Testis (tissue), 2 donors: ENCODE measurements at regions not wholly inside any gene's neighbourhood (a gene's known extent, or its start where the extent isn't known, plus 50 kb on each side); places are given as distances from the start of the nearest gene placed in this dataset.

Source experiments
- DNase-seq: peaks from one replicate; pipeline ENCODE4 v3.0.0-alpha.2; 2019
- H3K27ac ChIP-seq, 2 donors: fragments of 200-600 bp; sonication (generic); one replicate each; pipeline ENCODE4 v1.5.1; 2019
- H3K27me3 ChIP-seq: fragments of 200-600 bp; sonication (generic); one replicate; pipeline ENCODE4 v1.5.1; 2019
- H3K36me3 ChIP-seq: fragments of 200-600 bp; sonication (generic); one replicate; pipeline ENCODE4 v1.5.1; 2017; ENCODE audit warnings: low read depth; ENCODE audit errors: missing control alignments
- H3K4me1 ChIP-seq: fragments of 200-600 bp; sonication (generic); one replicate; pipeline ENCODE4 v1.5.1; 2019
- H3K4me3 ChIP-seq, 2 donors: fragments of 200-600 bp; sonication (generic); one replicate each; pipeline ENCODE4 v1.5.1; 2017 to 2019
- H3K9me3 ChIP-seq: fragments of 200-600 bp; sonication (generic); one replicate; pipeline ENCODE4 v1.5.1; 2017
- CTCF ChIP-seq, 3 experiments: fragments of 450-650 bp in 2 of 3; fragments of 200-600 bp in 1 of 3; sonication (generic) in 1 of 3; IDR thresholded peaks; one replicate each; pipeline ENCODE4 v1.5.1; 2016 to 2019; ENCODE audit warnings: antibody characterized with exemption in 3 of 3, mild to moderate bottlenecking in 2 of 3, moderate library complexity in 1 of 3
- POLR2A ChIP-seq: fragments of 450-650 bp; IDR thresholded peaks from one replicate; pipeline ENCODE4 v1.6.1; 2017; ENCODE audit warnings: antibody characterized with exemption, mild to moderate bottlenecking, moderate library complexity
- WGBS, 2 donors: methylation state at CpG; one replicate each; pipeline ENCODE4 v1.1.5; 2018; 5-methylcytosine and 5-hydroxymethylcytosine counted together
- intact Hi-C: fragments of 100-400 bp; cut with DNase I; formaldehyde crosslinking; loops from one replicate; pipeline ENCODE4 v1.15.1; 2023; ENCODE audit warnings: low total_unique reads

DNA sequence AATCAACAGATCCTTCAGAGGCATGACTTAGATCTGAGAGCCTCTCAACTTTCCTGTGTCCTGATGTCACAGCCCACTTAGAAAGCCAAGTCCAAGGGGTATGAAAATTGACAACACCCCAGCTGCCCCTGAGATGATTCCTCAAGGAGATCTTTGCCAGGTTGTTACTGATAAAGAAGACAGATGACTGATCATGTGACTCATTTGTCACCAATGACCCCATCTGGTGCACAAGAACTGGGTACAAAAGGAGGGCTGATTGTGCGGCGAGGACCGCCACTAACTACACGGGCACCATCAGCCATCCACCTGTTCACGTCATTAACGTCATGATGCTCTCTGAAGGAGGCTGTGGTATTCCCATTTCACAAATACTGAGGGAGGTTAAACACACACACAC lies 583.2 kb upstream of the KLF4 start:
- Histone ChIP-seq H3K27me3 (no peaks in the 10 kb centered on the region), H3K36me3 (no peaks in the 10 kb centered on the region), H3K27ac (no peak overlapping the region), H3K4me1 (no peaks in the 10 kb centered on the region), H3K9me3 (no peaks in the 10 kb centered on the region), H3K4me3 (no peak overlapping the region)
- intact Hi-C loops, result no loop called here
- DNase-seq, result no peak
- 93 to 96% methylated on average over 5 to 6 of the region's 6 CpGs for WGBS, 2 donors
- no peak for TF ChIP-seq CTCF (IDR thresholded peaks at IDR 0.05)
- no peak for TF ChIP-seq POLR2A

DNA sequence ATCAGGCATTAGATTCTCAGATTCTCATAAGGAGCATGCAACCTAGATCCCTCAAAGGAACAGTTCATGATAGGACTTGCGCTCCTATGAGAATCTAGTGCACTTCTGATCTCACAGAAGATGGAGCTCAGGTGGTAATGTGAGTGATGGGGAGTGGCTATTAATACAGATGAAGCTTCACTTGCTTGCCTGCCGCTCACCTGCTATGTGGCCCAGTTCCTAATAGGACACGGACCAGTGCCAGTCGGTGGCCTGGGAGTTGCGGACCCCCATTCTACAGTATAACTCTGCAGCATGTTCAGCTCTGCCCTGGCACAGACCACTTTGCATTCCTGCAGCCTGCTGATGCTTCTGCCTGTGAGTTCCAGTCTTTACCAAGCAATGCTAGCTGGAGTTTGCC lies 581.3 kb upstream of the KLF4 start:
- intact Hi-C loops, result no loop called here
- no peaks in the 10 kb centered on the region for H3K36me3 ChIP-seq
- H3K9me3 ChIP-seq, result no peaks in the 10 kb centered on the region
- H3K4me3 ChIP-seq, result no peak overlapping the region
- no peaks in the 10 kb centered on the region for H3K27me3 ChIP-seq
- H3K4me1 ChIP-seq, result no peaks in the 10 kb centered on the region
- no peak for DNase-seq
- no peak overlapping the region for H3K27ac ChIP-seq
- 91 to 100% methylated on average over 2 to 5 of the region's 5 CpGs for WGBS, 2 donors
- TF ChIP-seq CTCF (IDR thresholded peaks at IDR 0.05) (no peak), POLR2A (no peak)

DNA sequence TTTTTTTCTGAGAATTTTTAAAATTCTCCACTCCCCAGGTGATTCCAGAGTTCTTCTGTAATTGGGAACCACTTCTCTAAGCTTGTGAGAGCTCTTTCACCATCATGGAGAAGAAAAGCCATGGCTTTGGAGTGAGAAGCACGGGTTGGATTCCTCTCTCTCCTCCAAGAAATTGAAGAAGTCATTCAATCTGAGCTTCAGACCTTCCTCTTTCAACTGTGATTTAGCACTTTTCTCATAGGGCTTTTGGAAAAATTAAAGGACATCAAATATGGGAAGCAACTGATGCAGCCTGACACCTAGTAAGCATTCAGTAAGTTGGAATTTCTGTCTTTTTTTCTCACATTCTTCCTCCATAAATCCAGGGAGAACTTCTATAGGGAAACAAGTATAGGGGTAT lies 580.4 kb upstream of the KLF4 start:
- H3K36me3 ChIP-seq, result no peaks in the 10 kb centered on the region
- H3K9me3 ChIP-seq, result no peaks in the 10 kb centered on the region
- 89 to 97% methylated on average over 1 of the region's 1 CpG for WGBS, 2 donors
- no peak overlapping the region for H3K27ac ChIP-seq
- H3K4me3 ChIP-seq, result no peak overlapping the region
- H3K4me1 ChIP-seq, result no peaks in the 10 kb centered on the region
- TF ChIP-seq POLR2A, result no peak
- no peak for TF ChIP-seq CTCF (IDR thresholded peaks at IDR 0.05)
- intact Hi-C loops, result no loop called here
- DNase-seq, result no peak
- no peaks in the 10 kb centered on the region for H3K27me3 ChIP-seq

DNA sequence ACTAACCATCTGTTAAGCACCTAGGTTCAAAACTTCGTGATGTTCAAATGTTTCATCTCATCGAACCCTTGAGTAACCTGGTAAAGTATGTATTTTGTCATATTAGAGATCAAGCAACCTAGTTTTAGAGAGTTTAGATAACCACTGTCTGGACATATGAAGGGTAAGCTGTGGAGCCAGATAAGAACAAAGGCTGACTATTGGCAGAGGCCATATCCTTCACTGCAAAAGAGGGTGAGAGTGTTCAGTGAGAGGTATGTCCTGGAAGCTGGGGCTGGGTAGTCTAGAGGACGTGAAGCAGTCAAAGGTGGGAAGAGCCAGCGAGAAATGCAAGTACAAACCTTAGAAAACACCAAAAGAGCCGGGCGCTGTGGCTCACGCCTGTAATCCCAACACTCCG lies 573.1 kb upstream of the KLF4 start:
- no peak for DNase-seq
- WGBS, 2 donors, result 93 to 98% methylated on average over 8 of the region's 8 CpGs
- H3K36me3 ChIP-seq, result no peaks in the 10 kb centered on the region
- H3K27me3 ChIP-seq, result no peaks in the 10 kb centered on the region
- no peak for TF ChIP-seq POLR2A
- no peak for TF ChIP-seq CTCF (IDR thresholded peaks at IDR 0.05)
- no peak overlapping the region for H3K27ac ChIP-seq
- H3K4me1 ChIP-seq, result no peaks in the 10 kb centered on the region
- intact Hi-C loops, result no loop called here
- no peak overlapping the region for H3K4me3 ChIP-seq
- H3K9me3 ChIP-seq, result no peaks in the 10 kb centered on the region

- H3K4me3 ChIP-seq, result no peak overlapping the region
- DNase-seq, result no peak
- no peak overlapping the region for H3K27ac ChIP-seq
- H3K36me3 ChIP-seq, result no peaks in the 10 kb centered on the region
- intact Hi-C loops, result no loop called here
- no peaks in the 10 kb centered on the region for H3K9me3 ChIP-seq
- no peak for TF ChIP-seq CTCF (IDR thresholded peaks at IDR 0.05)
- no peak for TF ChIP-seq POLR2A
- H3K4me1 ChIP-seq, result no peaks in the 10 kb centered on the region
- H3K27me3 ChIP-seq, result no peaks in the 10 kb centered on the region
- WGBS, 2 donors, result 72 to 87% methylated on average over 5 of the region's 5 CpGs
Observed at GRCh38 chr9:108060175-108060574, 570.6 kb upstream of the KLF4 start.
